ENCODE measurements at regions not wholly inside any gene's neighbourhood (a gene's known extent, or its start where the extent isn't known, plus 50 kb on each side); places are given as distances from the start of the nearest gene placed in this dataset.

GRCh38 chr5:31116466-31117031 is 76.9 kb upstream of the CDH6 start:
- H2BK12ac ChIP-seq (ENCODE audit: insufficient read length, low read depth, low read length): no peak overlapping the region
- H4K5ac ChIP-seq (ENCODE audit: insufficient read length, low read depth, low read length): no peak overlapping the region
- no peak for TF ChIP-seq CTCF (conservative IDR thresholded peaks at IDR 0.05)
- H3K56ac ChIP-seq (ENCODE audit: insufficient read length, low read depth, low read length): no peak overlapping the region
- no peak overlapping the region for H2AFZ ChIP-seq (ENCODE audit: low read length)
- no peak overlapping the region for H3K9ac ChIP-seq (ENCODE audit: extremely low read depth, insufficient read length, low read length)
- H4K91ac ChIP-seq (ENCODE audit: insufficient read length, low read depth, low read length): no peak overlapping the region
- no peaks in the 10 kb centered on the region for H3K9me3 ChIP-seq (ENCODE audit: control insufficient read depth, low read depth, low read length)
- no peak overlapping the region for H2BK20ac ChIP-seq (ENCODE audit: low read depth, low read length, poor library complexity, severe bottlenecking)
- H3K4me1 ChIP-seq (ENCODE audit: insufficient read depth, low read length): no peaks in the 10 kb centered on the region
- H3K23ac ChIP-seq (ENCODE audit: insufficient read length, low read depth, low read length): no peak overlapping the region
- H3K79me1 ChIP-seq (ENCODE audit: insufficient read depth, low read depth, low read length, poor library complexity, severe bottlenecking): no peaks in the 10 kb centered on the region
- no peak overlapping the region for H2BK5ac ChIP-seq (ENCODE audit: insufficient read length, low read length)
- H3K4ac ChIP-seq (ENCODE audit: low read depth, low read length): no peak overlapping the region
- H3K23me2 ChIP-seq (ENCODE audit: insufficient read length, low read depth, low read length, poor library complexity, severe bottlenecking): no peaks in the 10 kb centered on the region
- H2BK15ac ChIP-seq (ENCODE audit: low read depth, low read length): no peak overlapping the region
- H3K27me3 ChIP-seq (ENCODE audit: insufficient read depth, low read length): no peaks in the 10 kb centered on the region
- H3T11ph ChIP-seq (ENCODE audit: low read length): no peak overlapping the region
- Mint-ChIP-seq H3K27me3 (ENCODE audit: low read depth) (no peaks in the 10 kb centered on the region; the same call in 1 of the 2 replicates), H3K4me1 (peaks cover 21 to 28% of the 10 kb centered on the region in 2 experiments), H3K4me3 (no peak overlapping the region), H3K27ac (no peak overlapping the region), H3K36me3 (ENCODE audit: insufficient read depth in 1 of 3, low read depth in 3 of 3) (peaks cover 0 to 6% (median 0%) of the 10 kb centered on the region in 3 experiments; a peak in 1 of 7 replicates), H3K9me3 (peaks cover 0 to 2% of the 10 kb centered on the region in 2 experiments; a peak in 2 of 5 replicates)
- H3K18ac ChIP-seq (ENCODE audit: insufficient read length, low read depth, low read length): no peak overlapping the region
- no peak overlapping the region for H3K4me2 ChIP-seq (ENCODE audit: insufficient read depth, insufficient read length, low read length)
- no CpG with 5 or more reads among the region's 6 CpGs for WGBS (ENCODE audit: extremely low coverage, insufficient read length, low lambda C conversion rate)
- no peaks in the 10 kb centered on the region for H4K20me1 ChIP-seq (ENCODE audit: control insufficient read depth, insufficient read depth, insufficient read length)
- no peak for DNase-seq
- no peak overlapping the region for H4K8ac ChIP-seq (replicated peaks; ENCODE audit: insufficient read length, low read depth, low read length)
- no peak overlapping the region for H2AK5ac ChIP-seq (ENCODE audit: insufficient read length, low read length)
- no peaks in the 10 kb centered on the region for H3K79me2 ChIP-seq (ENCODE audit: insufficient read depth, low read length)
- H2BK120ac ChIP-seq (ENCODE audit: low read depth, low read length, poor library complexity, severe bottlenecking): no peak overlapping the region
- no peak overlapping the region for H3K27ac ChIP-seq (ENCODE audit: insufficient read length, low read depth, low read length)
- H3K14ac ChIP-seq (ENCODE audit: insufficient read depth, low read length): no peak overlapping the region

All from H9 (cell line).